HepG2 (cell line): ENCODE measurements at regions not wholly inside any gene's neighbourhood (a gene's known extent, or its start where the extent isn't known, plus 50 kb on each side); places are given as distances from the start of the nearest gene placed in this dataset.

ENCODE experiments used
- ARHGAP35 ChIP-seq: sonication (generic); formaldehyde crosslinking; IDR thresholded peaks from 2 replicates; pipeline ENCODE4 v1.9.0; 2022; ENCODE audit warnings: mild to moderate bottlenecking, inconsistent platforms, moderate library complexity, missing genetic modification reagents, borderline replicate concordance
- CEBPB ChIP-seq: IDR thresholded peaks from 2 replicates; pipeline ENCODE4 v1.6.1; 2011; ENCODE audit warnings: low read depth, low read length, improper control_type of control experiment, borderline replicate concordance
- ETV6 ChIP-seq: sonication (generic); formaldehyde crosslinking; conservative IDR thresholded peaks from 2 replicates; pipeline ENCODE4 v1.4.0; 2020; ENCODE audit warnings: missing genetic modification reagents
- EZH2 ChIP-seq: conservative IDR thresholded peaks from 2 replicates; pipeline ENCODE4 v1.6.1; 2012; ENCODE audit warnings: mild to moderate bottlenecking, low read depth, low read length, moderate library complexity
- JUNB ChIP-seq: sonication (generic); formaldehyde crosslinking; IDR thresholded peaks from 2 replicates; pipeline ENCODE4 v1.8.0; 2022; ENCODE audit warnings: missing genetic modification reagents, mild to moderate bottlenecking, borderline replicate concordance
- MXI1 ChIP-seq: IDR thresholded peaks from 3 replicates; pipeline ENCODE4 v1.6.1; 2012; ENCODE audit warnings: low read depth, low read length, inconsistent platforms, borderline replicate concordance
- NPAS2 ChIP-seq: sonication (generic); formaldehyde crosslinking; IDR thresholded peaks from 2 replicates; pipeline ENCODE4 v1.8.0; 2022; ENCODE audit warnings: mild to moderate bottlenecking, missing genetic modification reagents, borderline replicate concordance
- PHF20 ChIP-seq: sonication (generic); formaldehyde crosslinking; IDR thresholded peaks from 2 replicates; pipeline ENCODE4 v1.5.0; 2020; ENCODE audit warnings: mild to moderate bottlenecking, missing genetic modification reagents
- POLR2A ChIP-seq, 2 experiments: IDR thresholded peaks; 2 replicates each; pipeline ENCODE4 v1.6.1; 2011; ENCODE audit warnings: low read depth in 2 of 2, low read length in 2 of 2, mild to moderate bottlenecking in 1 of 2, moderate library complexity in 1 of 2; ENCODE audit not compliant: insufficient read depth in 1 of 2
- SP1 ChIP-seq, 2 experiments: fragments of 450-650 bp in 1 of 2; sonication (generic) in 1 of 2; formaldehyde crosslinking in 1 of 2; IDR thresholded peaks; 2 replicates each; pipeline versions ENCODE4 v1.4.0 to v1.6.1; 2016 to 2020; ENCODE audit warnings: missing genetic modification reagents in 1 of 2
- ZBTB21 ChIP-seq: sonication (generic); formaldehyde crosslinking; IDR thresholded peaks from 2 replicates; pipeline ENCODE4 v1.4.0; 2020; ENCODE audit warnings: missing genetic modification reagents
- ZBTB46 ChIP-seq: sonication (generic); formaldehyde crosslinking; IDR thresholded peaks from 2 replicates; pipeline ENCODE4 v1.4.0; 2020; ENCODE audit warnings: mild to moderate bottlenecking, missing genetic modification reagents, borderline replicate concordance
- TF ChIP-seq, protein P1 (sequence below): IDR thresholded peaks from 2 replicates; pipeline ENCODE4 v1.6.1; 2012; ENCODE audit warnings: inconsistent platforms
- TF ChIP-seq, protein P2 (sequence below): sonication (generic); formaldehyde crosslinking; IDR thresholded peaks from 2 replicates; pipeline ENCODE4 v1.5.0; 2020; ENCODE audit warnings: mild to moderate bottlenecking, missing genetic modification reagents, moderate library complexity

- TF ChIP-seq, protein P1, sequence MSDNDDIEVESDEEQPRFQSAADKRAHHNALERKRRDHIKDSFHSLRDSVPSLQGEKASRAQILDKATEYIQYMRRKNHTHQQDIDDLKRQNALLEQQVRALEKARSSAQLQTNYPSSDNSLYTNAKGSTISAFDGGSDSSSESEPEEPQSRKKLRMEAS, result no peak
- TF ChIP-seq ZBTB46 (CRISPR knock-in tag) (no peak), ZBTB21 (CRISPR knock-in tag) (no peak), CEBPB (no peak), POLR2A (IDR thresholded peaks at IDR 0.05; ENCODE audit: insufficient read depth in 1 of 2, low read depth in 2 of 2, low read length in 2 of 2) (no peak), ETV6 (no peak), PHF20 (CRISPR knock-in tag) (no peak), EZH2 (no peak), JUNB (CRISPR knock-in tag) (no peak), MXI1 (no peak), SP1 (IDR thresholded peaks at IDR 0.05) (no peak), SP1 (CRISPR knock-in tag; IDR thresholded peaks at IDR 0.05) (no peak), ARHGAP35 (CRISPR knock-in tag) (no peak), NPAS2 (CRISPR knock-in tag) (no peak)
- TF ChIP-seq, protein P2, sequence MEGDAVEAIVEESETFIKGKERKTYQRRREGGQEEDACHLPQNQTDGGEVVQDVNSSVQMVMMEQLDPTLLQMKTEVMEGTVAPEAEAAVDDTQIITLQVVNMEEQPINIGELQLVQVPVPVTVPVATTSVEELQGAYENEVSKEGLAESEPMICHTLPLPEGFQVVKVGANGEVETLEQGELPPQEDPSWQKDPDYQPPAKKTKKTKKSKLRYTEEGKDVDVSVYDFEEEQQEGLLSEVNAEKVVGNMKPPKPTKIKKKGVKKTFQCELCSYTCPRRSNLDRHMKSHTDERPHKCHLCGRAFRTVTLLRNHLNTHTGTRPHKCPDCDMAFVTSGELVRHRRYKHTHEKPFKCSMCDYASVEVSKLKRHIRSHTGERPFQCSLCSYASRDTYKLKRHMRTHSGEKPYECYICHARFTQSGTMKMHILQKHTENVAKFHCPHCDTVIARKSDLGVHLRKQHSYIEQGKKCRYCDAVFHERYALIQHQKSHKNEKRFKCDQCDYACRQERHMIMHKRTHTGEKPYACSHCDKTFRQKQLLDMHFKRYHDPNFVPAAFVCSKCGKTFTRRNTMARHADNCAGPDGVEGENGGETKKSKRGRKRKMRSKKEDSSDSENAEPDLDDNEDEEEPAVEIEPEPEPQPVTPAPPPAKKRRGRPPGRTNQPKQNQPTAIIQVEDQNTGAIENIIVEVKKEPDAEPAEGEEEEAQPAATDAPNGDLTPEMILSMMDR (CRISPR knock-in tag), result no peak
Observed at GRCh38 chr11:131246156-131246555, 124.3 kb upstream of the NTM start.
